T-helper 22 cell (primary cell): ENCODE measurements at regions not wholly inside any gene's neighbourhood (a gene's known extent, or its start where the extent isn't known, plus 50 kb on each side); places are given as distances from the start of the nearest gene placed in this dataset.
"Not testable (repeated sequence)": the region's sequence is repeated elsewhere in the genome, so short reads cannot be mapped to it uniquely, and the experiment has no call there.

Experiments
- DNase-seq: peaks from one replicate; pipeline ENCODE4 v3.0.0-alpha.2; 2020; ENCODE audit warnings: low read depth

GRCh38 chr6:14597090-14597489 is 479.5 kb downstream of the CD83 start:
- no peak for DNase-seq

GRCh38 chr6:14598017-14598864 is 480.7 kb downstream of the CD83 start:
- DNase-seq: no peak

DNA sequence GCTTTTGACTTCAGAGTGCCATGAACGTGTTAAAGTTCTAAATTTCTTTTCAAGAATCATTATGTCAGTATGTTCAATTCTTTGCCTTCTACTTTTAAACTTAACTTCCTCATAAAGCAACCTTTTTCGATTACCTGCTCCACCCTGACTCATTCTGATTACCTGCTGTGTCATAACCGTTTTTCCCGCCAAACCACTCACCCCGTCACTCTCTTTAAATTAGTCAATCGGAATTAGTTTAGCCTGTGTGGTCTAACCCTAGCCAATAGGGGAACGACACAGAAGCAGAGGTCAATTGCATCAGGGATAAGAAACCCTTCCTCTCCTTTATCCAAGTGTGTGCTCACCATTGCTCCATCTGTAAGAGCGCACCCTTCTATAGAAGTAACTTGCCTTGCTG is 482.7 kb downstream of the CD83 start:
- DNase-seq: not testable (repeated sequence)

GRCh38 chr6:14601490-14601889 is 483.9 kb downstream of the CD83 start:
- no peak for DNase-seq

DNA sequence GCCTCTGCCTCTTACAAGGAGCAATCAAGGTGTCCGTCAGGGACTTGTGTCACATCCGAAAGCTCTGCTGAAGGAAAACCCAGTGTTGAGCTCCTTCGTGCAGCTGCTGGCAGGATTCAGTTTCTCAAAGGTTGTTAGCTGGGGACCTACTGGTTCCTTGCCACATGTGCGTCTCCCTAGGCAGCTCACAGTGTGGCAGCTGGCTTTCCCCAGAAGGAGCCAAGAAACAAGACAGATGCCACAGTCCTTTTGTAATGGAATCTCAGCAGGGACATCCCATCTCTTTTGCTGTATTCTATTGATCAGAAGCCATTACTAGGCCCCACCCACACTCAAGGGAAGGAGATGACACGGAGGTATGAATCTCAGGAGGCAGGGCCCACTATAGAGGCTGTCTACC is 488.8 kb downstream of the CD83 start:
- DNase-seq: no peak

DNA sequence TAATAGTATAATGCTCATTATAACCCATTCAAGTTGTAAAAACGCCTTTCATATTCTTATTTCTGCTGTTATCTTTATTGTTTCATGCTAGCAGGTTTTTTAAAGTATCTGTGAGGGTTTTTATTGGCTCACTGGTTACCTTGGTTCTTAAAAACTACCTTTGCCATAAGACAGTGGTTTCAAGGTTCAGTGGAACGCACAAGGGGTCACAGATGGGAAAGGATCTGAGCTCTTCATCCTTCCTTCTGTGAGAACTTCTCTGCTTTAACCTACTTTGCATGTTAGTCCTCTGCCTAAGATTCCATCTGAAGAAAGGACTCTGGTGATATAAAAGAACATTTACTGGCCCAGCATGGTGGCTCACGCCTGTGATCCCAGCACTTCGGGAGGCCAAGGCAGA is 492.6 kb downstream of the CD83 start:
- DNase-seq: no peak

DNA sequence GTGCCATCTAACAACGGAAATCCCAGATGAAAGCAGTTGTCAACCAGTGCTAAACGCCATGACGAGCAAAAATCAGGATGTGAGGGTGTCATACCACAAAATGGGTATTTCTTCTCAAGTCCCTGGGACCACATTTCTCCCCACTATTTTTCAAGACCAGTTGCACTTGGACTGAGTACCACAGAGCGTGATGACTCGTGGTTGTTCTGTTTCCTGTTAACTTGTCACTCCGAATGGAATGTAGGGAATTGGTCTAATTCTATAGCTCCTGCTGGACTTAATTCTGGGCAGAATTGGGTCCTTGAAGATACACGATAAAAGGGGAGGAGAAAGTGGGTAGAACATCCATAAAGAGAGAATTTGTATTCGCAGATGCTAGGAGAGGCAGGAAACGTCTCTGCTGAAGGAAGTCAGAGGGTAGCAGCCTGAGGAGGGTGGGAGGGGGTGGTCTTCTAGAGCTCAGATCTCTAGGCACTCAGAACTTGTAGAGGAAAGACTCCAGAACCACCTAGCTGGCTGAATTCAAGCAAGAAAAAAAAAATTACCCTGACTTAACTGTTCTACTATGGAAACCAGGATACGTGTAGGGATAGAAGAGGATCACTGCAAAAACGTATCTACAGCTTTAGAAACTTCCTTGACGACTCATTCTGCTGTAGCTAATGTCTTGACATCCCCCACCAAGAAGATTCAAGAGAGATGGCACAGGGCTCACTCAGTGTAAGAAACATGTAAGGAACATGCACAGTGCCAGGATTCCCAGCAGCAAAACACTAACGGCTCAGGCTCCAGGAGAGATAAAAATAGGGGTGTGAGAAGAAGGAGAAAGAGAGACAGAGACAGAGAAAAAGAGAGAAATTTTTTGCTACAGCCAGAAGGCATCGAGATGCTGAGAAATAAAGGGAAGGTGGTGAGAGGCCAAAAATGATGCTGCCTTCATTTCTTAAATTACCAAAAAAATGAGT is 494.7 kb downstream of the CD83 start:
- DNase-seq: no peak

DNA sequence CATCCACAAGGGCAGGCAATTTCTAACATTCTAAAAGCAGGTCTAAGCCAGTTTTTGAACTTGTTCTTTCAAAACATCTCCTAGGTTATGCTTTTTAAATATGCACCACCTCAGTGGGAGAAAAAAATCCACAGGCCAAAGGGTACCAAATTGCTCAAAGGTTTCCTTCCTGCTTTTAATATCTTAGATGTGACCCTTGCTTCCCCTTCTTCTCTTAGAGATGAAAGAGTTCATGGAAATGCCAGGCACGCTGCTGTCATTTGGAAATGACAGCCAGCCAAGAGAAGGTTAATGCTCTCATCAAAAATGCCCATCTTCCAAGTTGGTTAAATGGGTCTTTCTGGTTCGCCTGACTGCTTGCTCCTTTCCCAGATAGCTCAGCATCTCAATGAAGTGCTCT is 497.1 kb downstream of the CD83 start:
- no peak for DNase-seq

DNA sequence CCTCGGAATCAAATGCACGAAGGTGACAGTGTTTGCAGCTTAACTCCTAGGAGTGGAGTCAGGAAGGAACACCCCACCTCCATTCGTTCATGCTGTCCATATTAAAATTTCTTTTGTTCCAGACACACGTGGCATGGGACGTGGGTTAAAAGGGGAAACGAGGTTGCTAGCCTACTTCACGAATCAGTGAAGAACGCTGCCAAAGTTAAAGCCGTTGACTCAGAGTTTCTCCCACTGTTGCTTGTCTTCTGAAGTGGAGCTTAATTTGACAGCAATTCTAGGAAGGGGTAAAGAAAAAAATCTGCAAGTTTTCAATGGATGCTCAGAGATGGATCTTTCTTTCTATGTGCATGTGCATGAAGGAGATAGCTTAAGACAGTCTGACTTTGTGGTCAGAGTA is 499.1 kb downstream of the CD83 start:
- no peak for DNase-seq

DNA sequence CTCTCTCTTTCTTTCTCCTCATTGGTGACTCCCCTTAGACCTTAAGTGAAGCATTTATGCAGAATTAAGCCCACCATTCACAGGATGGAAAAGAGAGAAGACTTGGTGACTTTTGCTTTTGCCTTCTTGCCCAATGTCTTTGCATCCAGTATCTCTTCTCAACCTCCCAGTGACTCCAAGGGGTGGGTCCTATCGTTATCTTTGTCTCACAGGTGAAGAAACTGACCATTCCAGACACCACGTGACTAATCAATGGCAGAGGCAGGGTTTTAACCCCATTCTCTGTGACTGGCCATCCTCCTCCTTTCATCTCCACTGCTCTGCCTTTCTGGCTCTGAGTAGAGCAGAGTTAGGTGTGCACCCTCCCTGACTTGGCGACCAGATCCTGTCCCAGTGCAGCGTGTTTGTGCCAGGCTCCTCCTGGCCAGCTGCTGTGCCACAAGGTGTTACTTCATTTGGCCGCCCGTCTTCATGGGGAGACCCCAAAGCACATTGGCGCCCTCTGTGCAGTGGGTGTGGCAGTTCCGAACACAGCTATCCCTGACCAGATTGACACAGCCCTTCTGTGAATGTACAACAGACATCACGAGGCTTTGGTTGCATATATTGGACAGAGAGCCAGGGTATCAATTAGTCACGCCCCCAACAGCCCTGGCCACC is 501.3 kb downstream of the CD83 start:
- DNase-seq: no peak

- no peak for DNase-seq
These were observed 501.8 kb downstream of the CD83 start for GRCh38 chr6:14619419-14619781.

DNA sequence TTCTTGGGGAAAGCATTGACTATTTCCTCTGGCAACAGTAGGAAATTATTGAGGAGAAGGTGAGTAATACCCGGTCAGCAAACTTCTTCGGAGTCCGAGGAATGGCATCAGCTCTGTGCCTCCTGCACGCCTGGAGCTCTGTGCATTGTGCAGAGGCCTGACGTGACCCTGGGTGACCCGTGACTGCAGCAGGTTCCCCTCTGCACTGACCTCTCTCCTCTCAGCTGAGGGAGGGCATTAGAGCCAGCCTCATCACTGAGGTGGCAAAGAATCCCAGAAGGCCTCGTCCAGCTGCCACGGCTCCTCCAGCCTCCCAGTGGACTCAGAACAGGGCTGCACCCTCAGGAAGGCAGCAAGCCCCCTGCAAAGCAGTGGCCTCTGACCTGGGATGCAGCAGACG is 502.9 kb downstream of the CD83 start:
- no peak for DNase-seq

GRCh38 chr6:14621518-14621917 is 503.9 kb downstream of the CD83 start:
- no peak for DNase-seq

DNA sequence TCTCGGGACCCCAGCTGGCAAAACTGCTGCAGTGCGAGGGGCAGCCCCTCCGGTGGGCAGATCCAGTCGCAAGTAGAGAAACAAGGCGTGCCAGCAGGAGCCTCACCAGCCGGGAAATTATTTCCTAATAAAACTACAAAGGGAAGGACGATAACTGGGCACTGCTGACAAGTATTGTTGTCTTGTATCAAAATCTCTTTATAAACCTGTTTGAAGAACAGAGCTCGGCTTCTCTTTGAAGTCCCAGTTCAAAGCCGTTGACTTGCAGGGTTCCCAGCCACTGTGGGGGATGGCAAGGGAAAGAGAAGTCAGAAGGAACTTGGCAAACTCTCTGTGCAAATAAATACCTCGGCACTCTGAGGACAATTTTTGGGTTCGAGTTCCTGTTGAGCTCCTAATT is 504.5 kb downstream of the CD83 start:
- no peak for DNase-seq

GRCh38 chr6:14622909-14623505 is 505.4 kb downstream of the CD83 start:
- DNase-seq: no peak

DNA sequence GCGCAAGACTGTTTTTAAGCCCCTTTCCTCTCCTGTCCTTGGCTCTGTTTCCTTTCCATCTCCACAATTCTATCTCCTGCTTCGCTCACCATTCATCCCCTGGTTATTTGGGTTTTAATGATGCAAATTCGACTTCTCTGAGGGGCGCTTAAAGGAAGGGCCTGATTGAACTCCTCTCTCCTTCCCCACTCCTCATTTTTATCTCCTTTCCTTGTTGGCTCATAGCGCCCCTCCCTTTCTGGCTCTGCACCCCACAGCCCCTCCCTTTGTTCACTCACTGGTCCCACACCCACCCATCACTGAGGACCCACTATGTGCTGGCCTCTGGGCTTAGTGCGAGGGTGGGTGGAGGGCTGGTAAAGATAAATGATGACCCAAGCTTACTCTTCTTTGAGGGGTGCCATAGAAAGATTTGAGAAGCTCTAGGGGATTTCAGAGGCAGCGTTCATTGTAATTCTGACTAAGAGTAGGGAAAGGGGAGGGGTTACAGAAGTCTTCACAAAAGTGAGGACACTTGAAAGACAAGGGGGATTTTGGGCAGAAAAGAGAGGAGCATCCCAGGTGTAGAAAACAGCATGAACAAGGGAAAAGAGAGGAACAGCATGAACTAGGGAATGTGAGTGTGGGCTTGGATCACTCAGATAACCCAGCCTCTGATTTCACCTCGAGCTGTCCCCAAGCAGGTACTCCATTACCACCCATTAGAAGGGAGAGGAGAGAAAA is 507.8 kb downstream of the CD83 start:
- no peak for DNase-seq

DNA sequence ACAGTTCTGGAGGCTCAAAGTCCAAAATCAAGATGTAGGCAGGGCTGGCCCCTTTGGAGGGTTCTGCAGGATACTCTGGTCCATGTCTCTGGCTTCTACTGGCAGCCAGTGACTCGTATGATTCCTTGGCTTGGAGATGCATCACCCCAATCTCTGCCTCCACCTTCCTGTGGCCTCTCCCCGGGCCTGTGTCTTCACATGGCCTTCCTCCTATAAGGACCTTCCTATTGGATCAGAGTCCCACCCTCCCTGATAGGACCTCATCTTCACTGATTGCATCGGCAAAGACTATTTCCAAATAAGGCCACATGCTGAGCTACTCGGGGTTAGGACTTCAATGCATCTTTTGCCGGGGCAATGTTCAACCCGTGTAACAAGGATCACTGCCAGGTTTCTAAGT is 509.0 kb downstream of the CD83 start:
- no peak for DNase-seq

DNA sequence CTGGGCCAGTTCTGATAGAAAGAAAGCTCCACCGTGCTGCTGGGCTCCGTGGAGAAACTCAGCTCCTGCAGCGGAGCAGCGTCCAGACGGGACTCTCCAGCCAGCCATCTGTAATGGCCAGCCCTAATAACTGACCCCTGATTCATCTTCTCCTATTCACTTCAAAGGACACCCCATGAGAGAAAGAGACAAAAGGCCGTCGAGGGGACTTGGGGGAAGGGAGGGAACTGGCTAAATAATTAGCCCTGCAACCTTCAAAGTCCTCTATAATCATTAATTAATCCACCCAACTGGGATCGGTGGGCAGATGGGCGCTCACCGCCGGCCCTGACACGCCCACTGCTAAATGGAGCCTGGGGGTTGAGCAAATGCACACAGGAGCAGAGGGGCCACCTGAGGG is 512.4 kb downstream of the CD83 start:
- DNase-seq: no peak

GRCh38 chr6:14633479-14633878 is 515.9 kb downstream of the CD83 start:
- DNase-seq: no peak

GRCh38 chr6:14634072-14634471 is 516.5 kb downstream of the CD83 start:
- DNase-seq: no peak

DNA sequence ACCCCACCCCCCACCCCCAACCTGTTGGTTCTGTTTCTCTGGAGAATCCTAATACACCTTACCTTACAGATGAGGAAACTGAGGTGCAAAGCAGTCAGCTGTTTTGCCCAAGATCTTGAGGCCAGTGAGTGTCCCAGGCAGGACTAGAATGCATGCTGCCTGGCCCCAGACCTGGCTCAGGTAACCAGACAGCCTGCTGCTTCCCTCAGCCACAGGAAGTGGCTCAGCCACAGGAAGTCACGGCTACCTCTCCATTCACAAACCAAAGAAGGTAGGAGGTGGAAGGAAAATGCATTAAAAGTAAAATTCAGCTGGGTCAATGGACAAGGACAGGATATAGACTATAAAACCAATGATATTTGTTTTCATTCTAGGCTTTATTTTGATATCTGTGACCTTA is 517.6 kb downstream of the CD83 start:
- no peak for DNase-seq
